Keratinocyte (primary cell): ENCODE measurements at regions not wholly inside any gene's neighbourhood (a gene's known extent, or its start where the extent isn't known, plus 50 kb on each side); places are given as distances from the start of the nearest gene placed in this dataset.

Experiments
- DNase-seq: peaks from one replicate; pipeline ENCODE4 v3.0.0-alpha.2; 2011; ENCODE audit warnings: low read depth, missing footprints, low spot score
- FAIRE-seq: peaks from 2 replicates; lab custom pipeline; 2011; peaks lifted over from hg19 to GRCh38; lab: Jason Lieb, UNC
- H2AFZ ChIP-seq: 2 replicates; pipeline ENCODE4 v1.6.0; 2012; ENCODE audit warnings: low read length, control low read depth, inconsistent platforms; ENCODE audit not compliant: control insufficient read depth
- H3K27ac ChIP-seq: 2 replicates; pipeline ENCODE4 v1.5.1; 2011; ENCODE audit warnings: low read length; ENCODE audit not compliant: control insufficient read depth, insufficient read depth
- H3K27me3 ChIP-seq: 3 replicates; pipeline ENCODE4 v1.6.0; 2011; ENCODE audit warnings: low read length; ENCODE audit not compliant: control insufficient read depth, insufficient read depth; ENCODE audit errors: extremely low read depth
- H3K36me3 ChIP-seq, 2 experiments: 2 replicates in 1 of 2; 3 replicates in 1 of 2; pipeline ENCODE4 v1.5.1; 2011; ENCODE audit warnings: low read length in 2 of 2, mild to moderate bottlenecking in 1 of 2; ENCODE audit not compliant: control insufficient read depth in 2 of 2, insufficient read depth in 2 of 2; ENCODE audit errors: extremely low read depth in 1 of 2
- H3K4me1 ChIP-seq: 3 replicates; pipeline ENCODE4 v1.5.1; 2011; ENCODE audit warnings: low read length; ENCODE audit not compliant: control insufficient read depth, insufficient read depth; ENCODE audit errors: extremely low read depth
- H3K4me2 ChIP-seq: 3 replicates; pipeline ENCODE4 v1.6.0; 2011; ENCODE audit warnings: low read depth, low read length; ENCODE audit not compliant: control insufficient read depth, insufficient read depth; ENCODE audit errors: extremely low read depth
- H3K4me3 ChIP-seq, 3 experiments: fragments of 200-600 bp in 1 of 3; sonication (generic) in 1 of 3; 2 replicates in 2 of 3; 3 replicates in 1 of 3; pipeline ENCODE4 v1.5.1; 2011 to 2016; ENCODE audit warnings: low read length in 3 of 3, mild to moderate bottlenecking in 3 of 3, control low read depth in 2 of 3, inconsistent platforms in 1 of 3, low read depth in 1 of 3, mixed read lengths in 1 of 3, mixed run types in 1 of 3, moderate library complexity in 1 of 3; ENCODE audit not compliant: control insufficient read depth in 2 of 3, insufficient read depth in 2 of 3; ENCODE audit errors: extremely low read depth in 1 of 3
- H3K79me2 ChIP-seq: 2 replicates; pipeline ENCODE4 v1.6.0; 2012; ENCODE audit warnings: low read length; ENCODE audit not compliant: control insufficient read depth, insufficient read depth
- H3K9ac ChIP-seq: 3 replicates; pipeline ENCODE4 v1.6.0; 2011; ENCODE audit warnings: low read length; ENCODE audit not compliant: control insufficient read depth, insufficient read depth; ENCODE audit errors: extremely low read depth
- H3K9me1 ChIP-seq: 3 replicates; pipeline ENCODE4 v1.6.0; 2011; ENCODE audit warnings: low read length; ENCODE audit not compliant: control insufficient read depth, insufficient read depth; ENCODE audit errors: extremely low read depth
- H3K9me3 ChIP-seq: 2 replicates; pipeline ENCODE4 v1.5.1; 2012; ENCODE audit warnings: low read depth, low read length; ENCODE audit not compliant: control insufficient read depth
- H4K20me1 ChIP-seq: 3 replicates; pipeline ENCODE4 v1.6.0; 2011; ENCODE audit warnings: low read length; ENCODE audit not compliant: control insufficient read depth, insufficient read depth; ENCODE audit errors: extremely low read depth
- CTCF ChIP-seq, 3 experiments: IDR thresholded peaks in 1 of 3; conservative IDR thresholded peaks in 1 of 3; optimal IDR thresholded peaks in 1 of 3; 2 replicates in 2 of 3; 3 replicates in 1 of 3; pipeline versions ENCODE3 to v1.5.1; 2011; ENCODE audit warnings: low read length in 3 of 3, mild to moderate bottlenecking in 3 of 3, moderate library complexity in 2 of 3, control low read depth in 1 of 3, inconsistent platforms in 1 of 3; ENCODE audit not compliant: insufficient read depth in 2 of 3; ENCODE audit errors: extremely low read depth in 1 of 3
- EZH2 ChIP-seq: IDR thresholded peaks from one replicate; pipeline ENCODE4 v1.6.1; 2012; ENCODE audit warnings: inconsistent platforms, mild to moderate bottlenecking, low read length, moderate library complexity
- dilution Hi-C: fragments of 300-500 bp; cut with MboI; formaldehyde crosslinking; loops from one replicate; pipeline ENCODE4 v1.7.0; 2020; ENCODE audit warnings: low sequenced_read_pairs; ENCODE audit not compliant: extremely low pct_ligation_motif_present

DNA sequence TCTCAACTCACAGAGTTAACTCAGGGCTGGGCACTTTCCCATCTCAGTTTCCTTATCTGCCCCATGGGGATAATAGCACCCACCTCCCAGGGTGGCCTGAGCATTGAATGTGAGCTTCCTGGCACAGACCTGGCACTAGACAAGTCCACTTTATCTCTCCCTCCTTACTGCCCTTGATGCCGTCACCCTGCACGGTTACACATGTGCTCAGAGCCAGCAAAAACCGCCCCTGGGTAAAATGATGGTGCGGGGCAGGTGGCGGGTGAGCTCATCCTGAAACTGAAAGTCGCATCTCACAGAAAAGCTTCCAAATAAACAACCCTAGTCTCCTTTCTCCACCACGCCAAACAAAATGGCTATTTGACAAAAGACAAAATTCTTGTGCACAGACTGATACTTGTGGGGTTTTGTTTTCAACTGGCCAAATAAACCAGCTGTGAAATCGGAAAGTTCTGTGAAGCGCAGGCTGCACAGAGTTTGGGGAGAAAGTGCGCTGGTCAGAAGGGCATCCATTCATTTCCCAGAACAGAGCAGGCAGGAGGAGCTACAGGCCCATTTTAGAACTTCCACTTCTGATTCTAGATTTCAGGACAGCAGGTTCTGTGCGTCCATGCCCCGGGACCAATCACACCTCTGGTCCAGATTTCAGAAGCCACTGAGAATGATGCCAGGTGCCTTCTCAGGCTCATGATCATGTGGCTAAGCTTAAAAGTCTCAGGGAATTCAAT lies 138.1 kb downstream of the SHANK2 start:
- FAIRE-seq (no peak), DNase-seq (no peak)
- Histone ChIP-seq H3K27ac (no peak overlapping the region), H2AFZ (no peak overlapping the region), H3K79me2 (no peaks in the 10 kb centered on the region), H3K4me3 (no peak overlapping the region), H3K27me3 (peaks cover 28% of the 10 kb centered on the region), H3K36me3 (peaks cover 0 to 2% of the 10 kb centered on the region in 2 experiments), H3K4me2 (no peak overlapping the region), H3K9me1 (no peaks in the 10 kb centered on the region), H3K4me1 (no peaks in the 10 kb centered on the region), H4K20me1 (no peaks in the 10 kb centered on the region), H3K9me3 (no peaks in the 10 kb centered on the region), H3K9ac (no peak overlapping the region)
- TF ChIP-seq CTCF (optimal IDR thresholded peaks at IDR 0.05 in 1 of 3, IDR thresholded peaks at IDR 0.05 in 1 of 3, conservative IDR thresholded peaks at IDR 0.05 in 1 of 3; ENCODE audit: extremely low read depth in 1 of 3, insufficient read depth in 2 of 3, low read length in 3 of 3) (no peak), EZH2 (no peak)
- dilution Hi-C loops: no loop called here

- FAIRE-seq (no peak), DNase-seq (no peak)
- TF ChIP-seq CTCF (optimal IDR thresholded peaks at IDR 0.05 in 1 of 3, IDR thresholded peaks at IDR 0.05 in 1 of 3, conservative IDR thresholded peaks at IDR 0.05 in 1 of 3; ENCODE audit: extremely low read depth in 1 of 3, insufficient read depth in 2 of 3, low read length in 3 of 3): no peak
- peak; percentile 42 for TF ChIP-seq EZH2
- no peaks in the 10 kb centered on the region for H3K79me2 ChIP-seq
- H3K4me1 ChIP-seq: no peaks in the 10 kb centered on the region
- no peak overlapping the region for H3K4me2 ChIP-seq
- no peak overlapping the region for H3K27ac ChIP-seq
- H3K9me3 ChIP-seq: no peaks in the 10 kb centered on the region
- H3K27me3 ChIP-seq: peaks cover 28% of the 10 kb centered on the region
- no peaks in the 10 kb centered on the region for H3K9me1 ChIP-seq
- H3K36me3 ChIP-seq: peaks cover 0 to 2% of the 10 kb centered on the region in 2 experiments
- no peaks in the 10 kb centered on the region for H4K20me1 ChIP-seq
- H2AFZ ChIP-seq: no peak overlapping the region
- dilution Hi-C loops: no loop called here
- H3K9ac ChIP-seq: no peak overlapping the region
- H3K4me3 ChIP-seq: no peak overlapping the region
Measured at GRCh38 chr11:71112990-71113389, 139.4 kb downstream of the SHANK2 start.
